ENCODE measurements at regions not wholly inside any gene's neighbourhood (a gene's known extent, or its start where the extent isn't known, plus 50 kb on each side); places are given as distances from the start of the nearest gene placed in this dataset.
"Not testable (repeated sequence)": the region's sequence is repeated elsewhere in the genome, so short reads cannot be mapped to it uniquely, and the experiment has no call there.

DNA sequence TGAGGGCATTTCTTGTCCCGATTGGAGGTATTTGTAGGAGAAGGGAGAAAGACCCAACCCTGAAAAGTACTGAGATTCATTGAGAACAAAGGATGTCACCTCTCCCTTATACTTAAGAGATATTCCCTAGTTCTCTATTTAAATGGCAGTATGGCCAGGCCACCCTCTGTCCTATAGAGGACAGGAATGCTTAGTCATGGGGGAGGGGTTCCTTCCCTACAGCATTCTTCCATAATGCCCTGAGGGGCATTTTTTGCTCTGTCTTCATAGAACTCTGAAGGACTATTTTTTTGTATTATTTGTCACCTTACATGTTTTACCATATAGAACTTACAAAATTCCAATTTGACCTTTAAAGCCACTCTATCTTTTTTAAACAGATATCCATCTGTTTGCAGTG is 176.3 kb downstream of the TMEM161B start:
- peak; percentile 56 for DNase-seq (ENCODE audit: low read depth, low spot score)

DNA sequence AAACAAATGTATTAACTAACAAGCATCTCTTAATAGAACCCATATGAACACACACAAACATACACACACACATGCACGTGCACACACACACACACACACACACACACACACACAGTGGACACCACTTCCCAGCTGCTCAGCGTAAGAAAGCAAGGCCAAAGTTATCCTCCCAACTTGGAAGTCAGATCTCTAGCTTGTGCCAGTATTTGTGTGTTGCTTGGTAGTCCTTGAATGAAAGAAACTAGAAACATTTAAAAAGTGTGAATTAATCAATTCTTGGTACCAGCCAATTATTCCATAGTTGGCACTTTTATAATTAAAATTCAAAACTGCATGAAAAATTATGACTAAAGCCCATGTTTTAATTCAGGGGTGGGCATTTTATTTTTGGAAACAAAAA is 178.1 kb downstream of the TMEM161B start:
- no peak for DNase-seq (ENCODE audit: low read depth, low spot score)

DNA sequence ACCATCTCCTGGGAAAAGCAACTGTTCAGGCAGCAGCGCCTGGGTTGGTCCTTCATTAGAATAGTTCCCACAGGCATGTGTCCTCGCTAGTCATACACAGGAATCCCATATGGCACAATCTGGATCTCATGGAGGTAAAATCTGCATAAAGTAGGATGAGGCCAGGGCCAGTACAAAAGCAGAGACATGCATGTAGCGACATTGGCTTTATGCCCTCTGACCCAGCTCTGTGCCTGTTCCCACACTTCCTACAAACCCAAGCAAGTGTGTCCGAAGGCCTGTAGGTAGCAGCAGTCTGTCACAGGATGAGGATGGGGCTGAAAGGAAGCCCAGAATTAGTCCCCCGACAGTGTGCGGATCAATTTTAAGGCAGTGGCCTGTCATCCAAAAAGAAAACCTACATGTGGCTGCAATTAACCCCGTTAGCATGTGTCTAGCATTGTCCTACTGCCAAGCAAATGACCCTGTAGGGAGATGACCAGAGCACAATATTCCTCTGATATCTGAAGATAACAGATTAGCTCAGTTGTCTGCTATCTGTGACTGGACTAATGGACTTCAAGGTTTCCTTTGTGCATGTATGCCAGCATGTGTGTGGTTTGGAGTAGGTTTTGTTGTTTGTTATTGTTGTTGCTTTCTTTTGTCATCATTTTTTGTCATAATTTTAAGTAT is 178.8 kb downstream of the TMEM161B start:
- DNase-seq (ENCODE audit: low read depth, low spot score), result no peak

DNA sequence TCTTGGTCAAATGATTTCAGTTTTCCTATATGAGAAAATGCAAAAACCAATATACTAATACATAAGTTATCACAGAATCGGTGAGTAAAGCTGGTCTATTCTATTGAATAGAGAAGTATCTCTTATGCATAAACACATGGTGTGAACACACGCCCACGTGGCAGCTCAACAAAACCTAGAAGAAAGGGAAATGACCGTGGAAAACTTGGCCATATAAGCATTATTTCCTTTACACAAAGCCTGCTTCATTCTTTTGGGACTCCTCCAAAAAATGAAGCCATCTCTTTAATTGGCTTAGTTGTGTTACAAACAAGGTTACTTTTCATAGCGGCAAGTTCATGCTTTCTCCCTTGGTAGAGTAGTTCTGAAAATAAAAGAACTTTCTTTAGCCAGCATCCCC is 183.2 kb downstream of the TMEM161B start:
- no peak for DNase-seq (ENCODE audit: low read depth, low spot score)

DNA sequence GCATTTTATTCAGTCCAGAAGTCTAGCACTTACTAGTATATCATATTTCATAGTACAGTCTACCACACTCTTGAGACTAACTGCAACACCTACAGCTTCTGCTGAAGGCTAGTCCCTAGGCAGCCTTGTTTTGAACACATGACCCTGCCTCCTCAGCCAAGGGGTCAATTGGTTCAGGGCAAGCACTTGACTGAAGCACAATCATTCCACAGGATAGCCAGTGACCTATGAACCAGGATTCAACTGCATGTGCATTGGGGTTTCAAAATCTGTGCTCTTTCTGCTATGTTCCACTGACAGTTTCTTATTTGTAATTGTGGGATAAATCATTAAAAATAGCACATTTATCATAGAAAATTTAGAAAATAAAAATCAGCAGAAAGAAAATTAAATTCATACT is 186.8 kb downstream of the TMEM161B start:
- DNase-seq (ENCODE audit: low read depth, low spot score), result no peak

DNA sequence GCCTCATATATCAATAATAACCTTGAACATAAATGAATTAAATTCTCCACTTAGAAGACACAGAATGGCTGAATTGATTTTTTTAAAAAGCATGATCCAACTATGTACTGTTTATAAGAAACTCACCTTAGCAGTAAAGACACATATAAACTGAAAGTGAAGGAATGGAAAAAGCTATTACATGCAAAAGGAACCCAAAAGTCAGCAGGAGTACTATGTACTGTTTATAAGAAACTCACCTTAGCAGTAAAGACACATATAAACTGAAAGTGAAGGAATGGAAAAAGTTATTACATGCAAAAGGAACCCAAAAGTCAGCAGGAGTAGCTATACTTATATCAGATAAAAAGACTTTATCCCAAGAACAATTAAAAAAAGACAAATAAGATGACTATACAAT is 204.8 kb downstream of the TMEM161B start:
- DNase-seq (ENCODE audit: low read depth, low spot score), result no peak

DNA sequence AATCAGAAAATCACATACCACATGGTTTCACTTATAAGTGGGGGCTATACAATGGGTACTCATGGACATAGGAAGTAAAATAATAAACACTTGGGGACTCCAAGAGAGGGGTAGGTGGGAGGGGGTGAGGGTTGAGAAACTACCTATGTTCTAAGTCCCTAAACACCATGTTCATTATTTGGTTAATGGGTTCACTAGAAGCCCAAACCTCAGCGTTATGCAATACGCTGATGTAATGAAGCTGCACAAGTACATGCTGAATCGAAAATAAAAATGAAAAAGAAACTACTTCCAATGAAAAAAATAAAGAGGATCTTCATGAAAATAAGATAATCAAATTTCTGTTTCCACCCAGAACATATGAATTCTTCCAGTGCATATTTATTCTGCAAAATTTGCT is 208.5 kb downstream of the TMEM161B start:
- DNase-seq (ENCODE audit: low read depth, low spot score), result no peak

DNA sequence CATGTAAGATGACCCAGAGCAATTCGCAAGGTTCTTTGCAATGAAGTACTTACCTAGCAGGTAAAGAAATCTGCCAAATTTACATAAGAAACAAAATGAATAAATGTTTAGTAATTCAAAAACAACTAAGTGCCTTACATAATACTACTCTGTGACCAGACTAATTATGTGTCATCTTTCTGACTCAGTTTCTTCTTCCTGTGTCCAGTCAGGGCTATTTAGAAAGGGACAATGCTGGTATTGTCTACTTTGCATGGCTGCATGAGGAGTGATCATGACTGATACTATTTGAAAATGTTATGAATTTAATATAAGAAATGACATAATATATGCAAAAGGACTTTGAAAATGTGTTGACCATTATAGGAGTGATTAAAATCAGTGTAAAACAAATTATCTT is 210.0 kb downstream of the TMEM161B start:
- no peak for DNase-seq (ENCODE audit: low read depth, low spot score)

DNA sequence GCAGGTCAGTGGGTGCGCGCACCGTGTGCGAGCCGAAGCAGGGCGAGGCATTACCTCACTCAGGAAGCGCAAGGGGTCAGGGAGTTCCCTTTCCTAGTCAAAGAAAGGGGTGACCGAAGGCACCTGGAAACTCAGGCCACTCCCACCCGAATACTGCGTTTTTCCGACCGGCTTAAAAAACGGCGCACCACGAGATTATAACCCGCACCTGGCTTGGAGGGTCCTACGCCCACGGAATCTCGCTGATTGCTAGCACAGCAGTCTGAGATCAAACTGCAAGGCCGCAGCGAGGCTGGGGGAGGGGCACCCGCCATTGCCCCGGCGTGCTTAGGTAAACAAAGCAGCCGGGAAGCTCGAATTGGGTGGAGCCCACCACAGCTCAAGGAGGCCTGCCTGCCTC is 216.2 kb downstream of the TMEM161B start:
- not testable (repeated sequence) for DNase-seq (ENCODE audit: low read depth, low spot score)

DNA sequence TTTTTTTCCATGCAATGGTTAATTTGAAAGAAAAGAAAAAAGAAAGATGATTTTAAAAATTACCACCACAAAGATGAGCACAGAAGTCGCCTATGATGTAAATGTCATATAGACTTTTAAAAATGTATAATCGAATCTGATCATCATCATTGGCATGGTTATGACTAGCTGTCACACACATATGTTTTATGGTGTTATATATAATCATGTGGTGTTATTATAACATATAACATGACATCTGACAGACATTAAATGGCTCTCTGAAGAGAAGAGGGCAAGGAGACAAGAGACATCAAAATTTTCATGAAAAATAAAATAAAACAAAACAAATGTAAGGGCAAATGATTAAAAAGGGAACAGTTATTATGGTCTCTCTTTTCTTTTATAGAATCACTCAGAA is 217.5 kb downstream of the TMEM161B start:
- DNase-seq (ENCODE audit: low read depth, low spot score), result no peak

DNA sequence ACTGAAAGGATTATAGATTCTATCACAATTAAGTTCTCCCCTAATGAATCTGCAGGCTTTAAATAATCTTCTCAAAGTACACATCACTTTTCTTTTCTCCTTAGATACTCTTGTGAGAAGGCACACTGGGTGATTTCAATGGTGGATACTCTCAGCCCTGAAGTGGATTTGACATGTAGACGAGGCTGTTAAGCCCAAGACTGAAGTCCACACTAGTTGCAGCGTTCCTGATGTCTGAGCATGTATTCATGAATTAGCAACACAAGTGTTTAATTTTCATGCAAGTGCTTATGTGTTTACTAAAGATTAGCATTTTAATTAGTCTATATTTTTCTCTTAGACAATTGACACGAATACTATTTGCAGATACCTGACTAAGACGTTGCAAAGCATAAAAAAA is 218.9 kb downstream of the TMEM161B start:
- DNase-seq (ENCODE audit: low read depth, low spot score), result peak; percentile 9

DNA sequence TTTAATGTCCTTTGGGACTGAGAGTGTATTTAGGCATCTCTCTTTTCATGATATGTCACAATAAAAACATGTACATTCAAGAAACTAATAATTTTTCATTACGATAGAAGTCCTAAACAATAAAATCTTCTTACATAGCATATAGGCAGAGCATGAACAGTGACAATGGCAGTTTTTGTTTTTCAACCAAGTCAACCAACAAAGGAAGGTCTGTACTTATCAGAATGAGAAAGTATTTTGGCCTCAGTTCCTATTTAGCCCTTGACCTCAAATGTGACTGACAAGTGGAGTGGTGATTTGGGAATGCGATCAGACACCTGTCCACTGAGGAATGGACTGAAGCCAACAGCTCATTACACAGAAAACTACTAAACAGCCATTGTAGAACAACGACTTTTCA is 219.5 kb downstream of the TMEM161B start:
- no peak for DNase-seq (ENCODE audit: low read depth, low spot score)

DNA sequence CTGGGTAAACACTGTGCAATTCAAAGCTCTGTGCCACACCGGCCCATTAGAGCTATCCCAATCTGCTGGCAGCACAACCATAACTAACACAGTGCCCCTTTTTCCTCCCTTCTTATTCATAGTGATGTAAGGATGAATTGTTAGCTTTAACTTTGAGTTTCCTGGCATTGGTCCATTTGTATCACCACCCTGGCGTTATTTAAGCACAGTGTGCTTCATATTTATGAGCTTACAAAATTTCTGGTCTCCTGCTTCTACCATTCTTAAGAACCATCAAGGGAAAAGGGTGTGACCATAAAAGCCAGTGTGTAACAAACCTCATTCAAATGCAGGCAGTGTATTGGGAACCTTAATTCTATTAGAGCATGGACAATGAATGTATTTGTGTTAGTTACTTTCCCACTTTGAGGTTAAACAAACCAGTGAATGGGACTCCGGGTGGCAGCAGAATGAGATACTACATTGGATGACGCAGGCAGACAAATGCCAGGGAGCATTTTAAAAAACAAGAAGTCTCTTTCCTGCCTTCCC is 222.6 kb downstream of the TMEM161B start:
- DNase-seq (ENCODE audit: low read depth, low spot score), result no peak

DNA sequence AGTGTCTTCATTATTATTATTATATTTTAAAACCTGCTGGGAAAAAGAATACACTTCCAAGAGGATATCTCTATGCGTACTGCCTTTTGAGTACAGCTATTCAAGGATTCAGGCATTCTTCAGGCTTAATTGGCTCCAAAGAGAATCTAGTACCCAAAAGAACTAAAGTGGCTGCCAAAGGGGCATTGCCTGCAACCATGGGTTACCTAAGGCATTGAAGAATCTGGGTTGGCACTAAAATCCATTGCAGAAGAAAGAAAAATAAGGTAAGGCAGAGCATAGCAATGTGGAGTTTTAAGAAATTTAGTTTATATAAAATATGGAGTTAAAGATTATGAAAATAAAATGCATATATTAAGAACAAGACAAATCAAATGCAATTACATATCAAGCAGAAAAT is 223.5 kb downstream of the TMEM161B start:
- DNase-seq (ENCODE audit: low read depth, low spot score), result no peak

DNA sequence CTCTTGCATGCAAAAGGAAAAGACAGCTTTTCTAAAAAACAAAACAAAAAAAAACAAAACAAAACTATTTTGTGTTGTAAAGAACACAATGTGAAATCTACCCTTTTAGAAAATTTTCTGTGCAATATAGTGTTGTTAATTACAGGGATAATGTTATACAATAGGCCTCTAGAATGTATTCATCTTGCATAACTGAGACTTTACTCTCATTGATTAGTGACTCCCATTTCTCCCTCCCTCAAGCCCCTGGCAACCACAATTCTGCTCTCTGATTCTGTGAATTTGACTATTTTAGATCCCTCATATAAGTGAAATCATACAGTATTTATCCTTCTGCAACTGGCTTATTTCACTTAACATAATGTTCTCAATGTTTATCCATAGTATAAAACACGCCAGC is 234.1 kb downstream of the TMEM161B start:
- no peak for DNase-seq (ENCODE audit: low read depth, low spot score)

DNA sequence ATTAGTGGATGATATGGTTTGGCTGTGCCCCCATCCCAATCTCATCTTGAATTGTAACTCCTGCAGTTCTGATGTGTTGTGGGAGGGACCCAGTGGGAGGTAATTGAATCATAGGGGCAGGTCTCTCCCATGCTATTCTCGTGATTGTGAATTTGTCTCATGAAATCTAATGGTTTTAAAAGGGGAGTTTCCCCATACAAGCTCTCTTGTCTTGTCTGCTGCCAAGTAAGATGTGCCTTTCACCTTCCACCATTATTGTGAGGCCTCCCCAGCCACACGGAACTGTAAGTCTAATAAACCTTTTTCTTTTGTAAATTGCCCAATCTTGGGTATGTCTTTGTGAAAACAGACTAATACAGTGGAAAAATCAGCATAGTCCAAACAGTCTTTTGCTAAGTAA is 235.5 kb downstream of the TMEM161B start:
- DNase-seq (ENCODE audit: low read depth, low spot score), result no peak

DNA sequence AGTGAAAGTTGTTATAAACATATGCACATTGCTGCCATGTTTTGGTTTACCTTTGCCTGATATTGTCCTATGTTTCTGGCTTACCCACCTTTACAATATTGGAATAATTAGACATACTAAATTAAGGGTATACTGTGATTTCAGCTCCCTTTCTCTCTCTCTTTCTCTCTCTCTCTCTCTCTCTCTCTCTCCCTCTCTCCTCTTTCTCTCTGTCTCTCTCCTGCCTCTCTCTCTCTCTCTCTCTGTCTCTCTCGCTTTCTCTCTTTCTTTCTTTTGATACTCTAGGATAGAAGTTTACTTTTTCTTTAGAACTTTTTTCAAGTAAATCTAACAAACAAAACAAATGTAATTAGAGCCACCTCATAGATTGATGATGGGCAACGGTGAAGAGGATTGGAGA is 239.6 kb downstream of the TMEM161B start:
- DNase-seq (ENCODE audit: low read depth, low spot score), result no peak

DNA sequence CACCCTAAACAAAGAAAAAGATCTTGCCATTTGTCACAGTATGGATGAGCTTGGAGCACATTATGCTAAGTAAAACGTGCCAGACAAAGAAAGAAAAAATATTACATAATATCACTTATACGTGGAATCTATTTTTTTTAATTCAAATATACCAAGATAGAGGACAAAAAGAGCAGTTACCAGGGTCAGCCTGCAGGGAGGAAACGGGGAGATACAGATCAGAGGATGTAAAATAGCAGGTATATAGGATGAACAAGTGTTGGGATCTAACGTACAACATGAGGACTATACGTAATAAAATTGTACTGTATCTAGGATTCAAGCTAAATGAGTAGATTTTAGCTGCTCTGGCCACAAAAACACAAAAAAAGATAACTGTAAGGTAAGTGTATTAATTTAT is 247.5 kb downstream of the TMEM161B start:
- DNase-seq (ENCODE audit: low read depth, low spot score), result no peak

DNA sequence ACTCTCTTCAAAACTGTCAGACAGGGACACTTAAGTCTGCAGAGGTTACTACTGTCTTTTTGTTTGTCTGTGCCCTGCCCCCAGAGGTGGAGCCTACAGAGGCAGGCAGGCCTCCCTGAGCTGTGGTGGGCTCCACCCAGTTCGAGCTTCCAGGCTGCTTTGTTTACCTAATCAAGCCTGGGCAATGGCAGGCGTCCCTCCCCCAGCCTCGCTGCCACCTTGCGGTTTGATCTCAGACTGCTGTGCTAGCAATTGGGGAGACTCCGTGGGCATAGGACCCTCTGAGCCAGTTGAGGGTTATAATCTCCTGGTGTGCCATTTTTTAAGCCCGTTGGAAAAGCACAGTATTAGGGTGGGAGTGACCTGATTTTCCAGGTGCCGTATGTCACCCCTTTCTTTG is 253.7 kb downstream of the TMEM161B start:
- DNase-seq (ENCODE audit: low read depth, low spot score), result not testable (repeated sequence)

DNA sequence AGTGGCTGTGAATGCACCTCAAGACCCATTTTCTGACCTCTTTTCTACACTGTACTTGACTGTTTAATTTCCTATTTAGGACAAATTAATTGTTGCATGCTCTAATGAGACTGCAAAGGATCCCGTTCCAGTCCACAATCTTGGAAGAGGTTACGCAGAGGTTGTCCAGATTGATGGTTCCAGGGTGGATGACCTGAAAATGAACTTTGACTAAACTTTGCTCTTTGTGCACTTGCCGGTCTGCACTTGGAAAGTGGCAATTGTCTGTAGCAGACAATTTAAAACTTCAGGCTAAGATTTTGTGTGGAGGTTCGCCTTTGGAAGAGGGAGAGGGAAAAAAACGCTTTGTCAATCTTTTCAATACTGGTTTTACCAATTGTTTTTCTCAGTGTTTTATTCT is 267.8 kb downstream of the TMEM161B start:
- no peak for DNase-seq (ENCODE audit: low read depth, low spot score)

DNA sequence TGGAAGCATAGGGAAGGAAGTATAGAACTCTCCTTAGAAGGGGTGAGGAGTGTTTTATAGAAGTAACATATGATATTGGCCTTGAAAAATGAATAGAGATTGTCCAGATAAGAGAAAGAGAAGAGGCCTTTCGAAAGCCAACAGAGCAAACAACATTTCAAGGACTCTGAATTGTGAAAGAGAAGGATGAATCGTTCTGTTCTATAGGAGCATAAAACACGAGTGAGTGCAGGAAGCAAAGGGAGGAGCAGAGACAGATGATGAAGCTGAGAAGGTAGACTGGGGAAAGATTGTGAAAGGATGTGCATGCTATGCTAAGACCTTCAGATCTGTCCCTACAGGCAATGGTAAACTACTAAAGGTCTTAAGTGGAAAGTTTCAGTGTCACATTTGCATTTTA is 271.0 kb downstream of the TMEM161B start:
- DNase-seq (ENCODE audit: low read depth, low spot score), result no peak

DNA sequence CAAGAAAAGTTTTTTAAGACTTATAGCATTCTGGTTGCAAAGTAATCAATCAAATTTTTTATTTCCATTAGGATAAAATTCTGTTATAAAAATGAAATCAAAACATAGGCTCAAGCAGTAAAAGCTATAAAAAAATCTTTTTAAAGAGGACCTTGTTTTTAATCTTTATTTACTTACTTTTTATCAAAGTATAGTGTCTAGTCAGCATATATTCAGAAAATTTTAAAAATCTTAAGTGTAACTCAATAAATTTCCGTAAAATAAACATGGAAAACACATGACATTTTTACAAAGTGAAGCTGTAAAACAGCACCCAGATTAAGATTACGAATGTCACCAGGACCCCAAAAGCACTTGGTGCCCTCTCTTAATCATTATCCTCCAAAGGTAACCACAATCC is 302.4 kb downstream of the TMEM161B start:
- no peak for DNase-seq (ENCODE audit: low read depth, low spot score)

DNA sequence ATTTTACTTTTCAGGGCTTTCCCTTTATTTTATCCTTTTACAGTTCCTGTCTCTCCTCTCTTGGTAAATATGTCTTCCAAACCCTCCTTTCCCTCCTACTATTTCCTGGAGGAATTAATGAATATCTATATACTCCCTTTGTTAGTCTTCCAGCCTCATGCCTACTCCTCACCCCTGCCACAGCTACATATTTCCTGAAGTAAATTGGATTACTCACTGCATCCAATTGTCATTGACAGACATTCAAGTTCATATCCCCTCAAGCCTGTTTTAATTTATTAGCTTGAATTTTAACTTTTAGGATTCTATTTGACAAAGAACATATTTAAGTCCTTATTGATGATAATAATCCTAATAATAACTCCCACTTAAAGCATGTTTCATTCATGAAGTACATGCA is 314.5 kb downstream of the TMEM161B start:
- DNase-seq (ENCODE audit: low read depth, low spot score), result no peak

DNA sequence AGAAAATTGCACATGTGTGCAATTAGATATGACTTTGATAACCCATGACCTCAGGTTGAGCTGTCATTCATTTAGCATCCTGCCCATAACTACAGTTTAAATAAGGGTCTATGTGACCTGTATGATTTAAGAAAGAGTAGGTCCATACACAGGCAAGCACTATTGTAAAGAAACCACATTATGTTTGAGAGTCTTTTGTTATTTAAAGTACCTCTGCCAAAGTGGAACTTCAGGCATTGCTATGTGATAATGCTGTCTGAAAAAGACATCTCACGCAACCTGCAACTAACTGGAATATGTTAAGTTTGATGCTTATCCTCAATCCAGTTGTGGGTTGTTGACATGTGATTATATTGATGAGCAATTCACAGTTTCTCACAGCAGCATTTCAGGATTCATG is 317.0 kb downstream of the TMEM161B start:
- no peak for DNase-seq (ENCODE audit: low read depth, low spot score)

Measured in iPS DF 19.7 (cell line).